ENCODE measurements at regions not wholly inside any gene's neighbourhood (a gene's known extent, or its start where the extent isn't known, plus 50 kb on each side); places are given as distances from the start of the nearest gene placed in this dataset.

DNA sequence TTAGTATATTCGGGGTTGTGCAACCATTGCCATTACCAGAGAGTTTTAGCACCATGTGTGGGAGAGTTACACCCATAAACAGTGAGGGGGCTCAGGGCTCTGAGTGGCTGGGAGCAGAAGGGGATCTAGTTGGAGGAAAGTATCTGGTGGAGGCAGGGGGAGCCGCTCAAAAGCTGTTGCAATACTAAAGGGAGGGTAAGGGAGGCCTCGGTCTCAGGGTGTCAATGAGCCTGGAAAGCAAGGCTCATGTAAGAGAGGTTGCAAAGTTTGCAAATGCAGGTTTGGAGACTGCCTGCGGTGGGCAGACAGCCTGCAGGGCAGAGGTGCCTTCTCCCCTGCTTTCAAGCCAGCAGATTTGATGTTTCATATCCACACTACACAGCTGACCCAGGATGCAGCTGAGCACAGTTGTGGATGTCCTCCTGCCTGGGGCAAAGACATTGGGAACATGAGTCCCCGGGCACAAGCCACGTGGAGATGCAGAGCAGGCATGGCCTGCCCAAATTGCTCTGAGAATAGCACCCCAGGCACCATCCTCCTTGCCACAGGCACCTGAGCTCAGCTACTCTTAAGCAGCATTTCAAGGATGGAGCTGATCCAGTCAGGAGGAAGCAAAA lies 181.4 kb downstream of the TLE3 start:
- TF ChIP-seq, protein P1, sequence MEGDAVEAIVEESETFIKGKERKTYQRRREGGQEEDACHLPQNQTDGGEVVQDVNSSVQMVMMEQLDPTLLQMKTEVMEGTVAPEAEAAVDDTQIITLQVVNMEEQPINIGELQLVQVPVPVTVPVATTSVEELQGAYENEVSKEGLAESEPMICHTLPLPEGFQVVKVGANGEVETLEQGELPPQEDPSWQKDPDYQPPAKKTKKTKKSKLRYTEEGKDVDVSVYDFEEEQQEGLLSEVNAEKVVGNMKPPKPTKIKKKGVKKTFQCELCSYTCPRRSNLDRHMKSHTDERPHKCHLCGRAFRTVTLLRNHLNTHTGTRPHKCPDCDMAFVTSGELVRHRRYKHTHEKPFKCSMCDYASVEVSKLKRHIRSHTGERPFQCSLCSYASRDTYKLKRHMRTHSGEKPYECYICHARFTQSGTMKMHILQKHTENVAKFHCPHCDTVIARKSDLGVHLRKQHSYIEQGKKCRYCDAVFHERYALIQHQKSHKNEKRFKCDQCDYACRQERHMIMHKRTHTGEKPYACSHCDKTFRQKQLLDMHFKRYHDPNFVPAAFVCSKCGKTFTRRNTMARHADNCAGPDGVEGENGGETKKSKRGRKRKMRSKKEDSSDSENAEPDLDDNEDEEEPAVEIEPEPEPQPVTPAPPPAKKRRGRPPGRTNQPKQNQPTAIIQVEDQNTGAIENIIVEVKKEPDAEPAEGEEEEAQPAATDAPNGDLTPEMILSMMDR (conservative IDR thresholded peaks at IDR 0.05 in 1 of 2, IDR thresholded peaks at IDR 0.05 in 1 of 2; ENCODE audit: low read depth in 1 of 2, low read length in 2 of 2): no peak
- TF ChIP-seq EZH2 (IDR thresholded peaks at IDR 0.05; ENCODE audit: low read length, missing control alignments): no peak
